WTC11 (cell line): ENCODE measurements at regions not wholly inside any gene's neighbourhood (a gene's known extent, or its start where the extent isn't known, plus 50 kb on each side); places are given as distances from the start of the nearest gene placed in this dataset.

ENCODE experiments used
- ATF6 ChIP-seq: sonication (generic); formaldehyde crosslinking; IDR thresholded peaks from 2 replicates; pipeline ENCODE4 v1.8.1; 2023; ENCODE audit warnings: mild to moderate bottlenecking, missing genetic modification reagents
- CBFB ChIP-seq: sonication (generic); formaldehyde crosslinking; IDR thresholded peaks from 2 replicates; pipeline ENCODE4 v1.8.1; 2022; ENCODE audit warnings: mild to moderate bottlenecking, low read depth, missing genetic modification reagents
- CREB1 ChIP-seq: sonication (generic); formaldehyde crosslinking; IDR thresholded peaks from 2 replicates; pipeline ENCODE4 v1.8.0; 2023; ENCODE audit warnings: mild to moderate bottlenecking, missing genetic modification reagents
- CTCF ChIP-seq: fragments of 200-600 bp; IDR thresholded peaks from 2 replicates; pipeline ENCODE4 v1.8.0; 2022; ENCODE audit warnings: antibody characterized with exemption
- GABPB1 ChIP-seq: sonication (generic); formaldehyde crosslinking; IDR thresholded peaks from 2 replicates; pipeline ENCODE4 v1.8.1; 2023; ENCODE audit warnings: mild to moderate bottlenecking, missing genetic modification reagents
- IRF2 ChIP-seq: sonication (generic); formaldehyde crosslinking; IDR thresholded peaks from 2 replicates; pipeline ENCODE4 v1.8.0; 2022; ENCODE audit warnings: low read depth, missing genetic modification reagents, borderline replicate concordance
- NFYB ChIP-seq: sonication (generic); formaldehyde crosslinking; conservative IDR thresholded peaks from 2 replicates; pipeline ENCODE4 v1.8.0; 2022; ENCODE audit warnings: low read depth, missing genetic modification reagents
- ZNF121 ChIP-seq: sonication (generic); formaldehyde crosslinking; IDR thresholded peaks from 2 replicates; pipeline ENCODE4 v1.8.0; 2023; ENCODE audit warnings: missing genetic modification reagents

GRCh38 chr2:120549841-120550240 is 185.8 kb upstream of the GLI2 start:
- TF ChIP-seq ZNF121 (CRISPR knock-in tag) (no peak), NFYB (CRISPR knock-in tag) (no peak), CREB1 (no peak), CBFB (CRISPR knock-in tag) (no peak), ATF6 (CRISPR knock-in tag) (no peak), CTCF (no peak), IRF2 (no peak), GABPB1 (CRISPR knock-in tag) (no peak)
